CD8-positive, alpha-beta memory T cell (primary cell): ENCODE measurements at regions not wholly inside any gene's neighbourhood (a gene's known extent, or its start where the extent isn't known, plus 50 kb on each side); places are given as distances from the start of the nearest gene placed in this dataset.

Experiments
- CTCF ChIA-PET: fragments of 350-600 bp; sonication (Branson Sonifier 250); formaldehyde crosslinking; loops from one replicate; lab custom pipeline; 2021; ENCODE audit warnings: antibody characterized with exemption; lab: Charles Lee
- POLR2A ChIA-PET: fragments of 350-600 bp; sonication (Branson Sonifier 250); formaldehyde crosslinking; loops from one replicate; lab custom pipeline; 2021; ENCODE audit warnings: antibody characterized with exemption; lab: Charles Lee
- DNase-seq, 5 donors: peaks; one replicate each; pipeline versions ENCODE4 v3.0.0 to v3.0.0-alpha.2; 2020 to 2022; ENCODE audit warnings: mixed read lengths in 1 of 5
- H3K27ac ChIP-seq: one replicate; pipeline ENCODE4 v1.7.0; 2013; ENCODE audit warnings: low read depth, mild to moderate bottlenecking, low read length, moderate library complexity
- H3K27me3 ChIP-seq: 2 replicates; pipeline ENCODE4 v1.7.0; 2013; ENCODE audit warnings: low read length, mild to moderate bottlenecking; ENCODE audit not compliant: insufficient read depth, poor library complexity, severe bottlenecking
- H3K36me3 ChIP-seq: 2 replicates; pipeline ENCODE4 v1.7.0; 2013; ENCODE audit warnings: mild to moderate bottlenecking, low read length, moderate library complexity; ENCODE audit not compliant: insufficient read depth
- H3K4me1 ChIP-seq: 2 replicates; pipeline ENCODE4 v1.7.0; 2013; ENCODE audit warnings: mild to moderate bottlenecking, low read length, moderate library complexity; ENCODE audit not compliant: insufficient read depth
- H3K4me3 ChIP-seq: 2 replicates; pipeline ENCODE4 v1.7.0; 2013; ENCODE audit warnings: mild to moderate bottlenecking, low read length
- H3K9me3 ChIP-seq: 2 replicates; pipeline ENCODE4 v1.7.0; 2013; ENCODE audit warnings: mild to moderate bottlenecking, low read length
- H3K27ac Mint-ChIP-seq, 8 donors: one replicate each; pipeline ENCODE4 v1.8.0; 2020 to 2021; ENCODE audit warnings: mixed read lengths in 8 of 8, mild to moderate bottlenecking in 6 of 8, inconsistent platforms in 3 of 8, moderate library complexity in 3 of 8
- H3K27me3 Mint-ChIP-seq, 2 donors: one replicate each; pipeline ENCODE4 v1.8.0; 2020 to 2021; ENCODE audit warnings: mixed read lengths in 2 of 2, mild to moderate bottlenecking in 1 of 2, moderate library complexity in 1 of 2
- H3K36me3 Mint-ChIP-seq, 3 donors: one replicate each; pipeline ENCODE4 v1.8.0; 2020 to 2021; ENCODE audit warnings: mixed read lengths in 3 of 3, inconsistent platforms in 1 of 3, mild to moderate bottlenecking in 1 of 3
- H3K4me1 Mint-ChIP-seq, 3 donors: one replicate each; pipeline ENCODE4 v1.8.0; 2020 to 2021; ENCODE audit warnings: mixed read lengths in 3 of 3, inconsistent platforms in 1 of 3, mild to moderate bottlenecking in 1 of 3
- H3K4me3 Mint-ChIP-seq, 7 donors: one replicate each; pipeline ENCODE4 v1.8.0; 2020 to 2021; ENCODE audit warnings: mixed read lengths in 7 of 7, mild to moderate bottlenecking in 6 of 7, moderate library complexity in 4 of 7, inconsistent platforms in 2 of 7
- H3K9me3 Mint-ChIP-seq, 5 donors: one replicate each; pipeline ENCODE4 v1.8.0; 2020 to 2022; ENCODE audit warnings: mixed read lengths in 5 of 5, mild to moderate bottlenecking in 3 of 5, moderate library complexity in 2 of 5, inconsistent platforms in 1 of 5

- Histone ChIP-seq H3K9me3 (no peaks in the 10 kb centered on the region), H3K4me1 (no peaks in the 10 kb centered on the region), H3K36me3 (no peaks in the 10 kb centered on the region), H3K27ac (no peak overlapping the region), H3K27me3 (no peaks in the 10 kb centered on the region), H3K4me3 (no peak overlapping the region)
- Mint-ChIP-seq H3K27ac (no peak overlapping the region), H3K27me3 (no peaks in the 10 kb centered on the region), H3K4me1 (no peaks in the 10 kb centered on the region), H3K9me3 (peaks cover 0 to 25% (median 6%) of the 10 kb centered on the region in 5 donors), H3K4me3 (no peak overlapping the region), H3K36me3 (no peaks in the 10 kb centered on the region)
- POLR2A ChIA-PET, result no interaction called here
- CTCF ChIA-PET, result no interaction called here
- no peak for DNase-seq
These were observed 1024.8 kb downstream of the TSN start for GRCh38 chr2:122780251-122780650.

GRCh38 chr2:122794100-122794499 lies 1038.6 kb downstream of the TSN start:
- POLR2A ChIA-PET, result no interaction called here

GRCh38 chr2:122795763-122796162 lies 1040.3 kb downstream of the TSN start:
- Mint-ChIP-seq H3K4me1 (no peaks in the 10 kb centered on the region), H3K27me3 (no peaks in the 10 kb centered on the region), H3K9me3 (peaks cover 2 to 36% (median 11%) of the 10 kb centered on the region in 5 donors), H3K27ac (no peak overlapping the region), H3K4me3 (no peak overlapping the region), H3K36me3 (no peaks in the 10 kb centered on the region)
- Histone ChIP-seq H3K27me3 (no peaks in the 10 kb centered on the region), H3K36me3 (no peaks in the 10 kb centered on the region), H3K4me1 (no peaks in the 10 kb centered on the region), H3K4me3 (no peak overlapping the region), H3K9me3 (no peaks in the 10 kb centered on the region), H3K27ac (no peak overlapping the region)
- no peak for DNase-seq
- CTCF ChIA-PET, result no interaction called here
- POLR2A ChIA-PET, result no interaction called here

More at GRCh38 chr2:122794100-122794499, 1038.6 kb downstream of the TSN start:
- Mint-ChIP-seq H3K27me3 (no peaks in the 10 kb centered on the region), H3K4me1 (no peaks in the 10 kb centered on the region), H3K36me3 (no peaks in the 10 kb centered on the region), H3K9me3 (peaks cover 2 to 45% (median 11%) of the 10 kb centered on the region in 5 donors), H3K4me3 (no peak overlapping the region), H3K27ac (no peak overlapping the region)
- Histone ChIP-seq H3K9me3 (no peaks in the 10 kb centered on the region), H3K4me1 (no peaks in the 10 kb centered on the region), H3K4me3 (no peak overlapping the region), H3K27ac (no peak overlapping the region), H3K27me3 (no peaks in the 10 kb centered on the region), H3K36me3 (no peaks in the 10 kb centered on the region)
- DNase-seq, result no peak
- CTCF ChIA-PET, result no interaction called here

DNA sequence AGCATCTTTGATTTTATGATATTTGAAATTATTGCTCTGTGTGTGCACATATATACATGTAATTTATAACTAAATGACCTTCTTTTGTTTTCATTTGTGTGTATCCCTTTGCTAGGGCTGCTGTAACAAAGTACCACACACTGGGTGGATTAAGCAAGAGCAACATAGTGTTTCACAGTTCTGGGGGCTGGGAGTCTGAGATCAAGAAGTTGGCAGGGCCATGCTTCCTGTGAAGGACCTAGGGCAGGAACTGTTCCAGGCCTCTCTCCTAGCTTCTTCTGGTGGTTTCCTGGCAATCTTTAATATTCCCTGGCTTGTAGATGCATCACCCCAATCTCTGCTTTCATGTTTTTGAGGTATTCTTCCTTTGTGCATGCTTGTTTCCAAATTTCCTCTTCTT lies 1043.9 kb downstream of the TSN start:
- no peak overlapping the region for H3K4me3 Mint-ChIP-seq
- no peaks in the 10 kb centered on the region for H3K27me3 Mint-ChIP-seq
- no peaks in the 10 kb centered on the region for H3K4me1 Mint-ChIP-seq
- H3K36me3 Mint-ChIP-seq, result peaks cover 0 to 1% (median 0%) of the 10 kb centered on the region in 3 donors
- H3K36me3 ChIP-seq, result no peaks in the 10 kb centered on the region
- H3K9me3 ChIP-seq, result no peaks in the 10 kb centered on the region
- no peak overlapping the region for H3K4me3 ChIP-seq
- H3K4me1 ChIP-seq, result no peaks in the 10 kb centered on the region
- DNase-seq, result no peak
- H3K9me3 Mint-ChIP-seq, result peaks cover 4 to 24% (median 6%) of the 10 kb centered on the region in 5 donors
- CTCF ChIA-PET, result no interaction called here
- H3K27me3 ChIP-seq, result no peaks in the 10 kb centered on the region
- POLR2A ChIA-PET, result no interaction called here
- H3K27ac ChIP-seq, result no peak overlapping the region
- no peak overlapping the region for H3K27ac Mint-ChIP-seq

DNA sequence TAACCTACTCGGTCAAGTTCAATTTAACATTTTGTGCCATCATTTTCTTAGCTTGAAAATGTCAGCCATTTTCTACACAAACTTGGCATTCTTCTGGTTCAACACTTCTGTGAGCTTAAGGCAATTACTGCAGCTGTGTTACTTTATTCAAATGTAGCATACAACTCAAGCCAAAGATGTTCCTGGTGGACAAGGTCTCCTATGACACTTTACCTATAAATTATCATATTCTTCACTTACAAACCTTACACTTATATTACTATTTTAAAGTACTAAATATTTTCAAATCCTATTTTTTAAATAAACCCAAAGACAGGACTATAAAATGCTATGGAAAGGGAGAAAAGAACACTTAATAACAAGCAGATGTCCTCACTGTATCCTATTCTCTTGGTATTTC lies 1045.3 kb downstream of the TSN start:
- Mint-ChIP-seq H3K9me3 (peaks cover 2 to 21% (median 5%) of the 10 kb centered on the region in 5 donors), H3K27me3 (no peaks in the 10 kb centered on the region), H3K4me1 (no peaks in the 10 kb centered on the region), H3K36me3 (peaks cover 0 to 1% (median 0%) of the 10 kb centered on the region in 3 donors), H3K4me3 (no peak overlapping the region), H3K27ac (no peak overlapping the region)
- H3K27ac ChIP-seq, result no peak overlapping the region
- H3K4me3 ChIP-seq, result no peak overlapping the region
- CTCF ChIA-PET, result no interaction called here
- H3K4me1 ChIP-seq, result no peaks in the 10 kb centered on the region
- DNase-seq, result no peak
- H3K9me3 ChIP-seq, result no peaks in the 10 kb centered on the region
- no peaks in the 10 kb centered on the region for H3K27me3 ChIP-seq
- H3K36me3 ChIP-seq, result no peaks in the 10 kb centered on the region
- POLR2A ChIA-PET, result no interaction called here

DNA sequence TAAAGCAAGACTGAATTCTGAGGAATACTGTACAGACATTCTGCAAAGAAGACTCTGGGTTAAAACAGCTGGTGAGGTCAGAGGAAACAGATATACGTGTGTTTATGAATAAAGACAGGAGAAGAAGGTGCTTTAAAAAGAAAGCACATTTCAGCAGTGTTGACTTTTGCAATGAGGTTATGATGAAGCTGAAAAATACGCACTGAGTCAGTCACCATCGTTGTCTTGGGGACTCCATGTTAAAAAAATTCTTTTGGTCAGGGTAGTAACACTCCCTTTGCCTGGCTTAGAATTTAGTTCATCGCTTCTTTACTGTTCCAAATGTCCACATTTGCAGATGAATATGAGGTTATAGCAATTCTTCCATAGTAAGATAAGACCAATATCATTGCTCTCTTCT lies 1049.0 kb downstream of the TSN start:
- Histone ChIP-seq H3K27me3 (no peaks in the 10 kb centered on the region), H3K9me3 (no peaks in the 10 kb centered on the region), H3K27ac (no peak overlapping the region), H3K36me3 (no peaks in the 10 kb centered on the region), H3K4me1 (no peaks in the 10 kb centered on the region), H3K4me3 (no peak overlapping the region)
- Mint-ChIP-seq H3K27ac (no peak overlapping the region), H3K9me3 (peaks cover 4 to 14% (median 13%) of the 10 kb centered on the region in 5 donors), H3K36me3 (peaks cover 0 to 1% (median 0%) of the 10 kb centered on the region in 3 donors), H3K27me3 (no peaks in the 10 kb centered on the region), H3K4me3 (no peak overlapping the region), H3K4me1 (no peaks in the 10 kb centered on the region)
- DNase-seq, result no peak
- ChIA-PET POLR2A (no interaction called here), CTCF (no interaction called here)

GRCh38 chr2:122805346-122805745 lies 1049.9 kb downstream of the TSN start:
- no peak overlapping the region for H3K4me3 Mint-ChIP-seq
- H3K4me1 Mint-ChIP-seq, result no peaks in the 10 kb centered on the region
- ChIA-PET CTCF (no interaction called here), POLR2A (no interaction called here)
- Histone ChIP-seq H3K9me3 (no peaks in the 10 kb centered on the region), H3K27me3 (no peaks in the 10 kb centered on the region), H3K27ac (no peak overlapping the region), H3K4me1 (no peaks in the 10 kb centered on the region), H3K4me3 (no peak overlapping the region), H3K36me3 (no peaks in the 10 kb centered on the region)
- peaks cover 4 to 23% (median 13%) of the 10 kb centered on the region in 5 donors for H3K9me3 Mint-ChIP-seq
- H3K27ac Mint-ChIP-seq, result no peak overlapping the region
- peaks cover 0 to 1% (median 0%) of the 10 kb centered on the region in 3 donors for H3K36me3 Mint-ChIP-seq
- no peak for DNase-seq
- no peaks in the 10 kb centered on the region for H3K27me3 Mint-ChIP-seq

DNA sequence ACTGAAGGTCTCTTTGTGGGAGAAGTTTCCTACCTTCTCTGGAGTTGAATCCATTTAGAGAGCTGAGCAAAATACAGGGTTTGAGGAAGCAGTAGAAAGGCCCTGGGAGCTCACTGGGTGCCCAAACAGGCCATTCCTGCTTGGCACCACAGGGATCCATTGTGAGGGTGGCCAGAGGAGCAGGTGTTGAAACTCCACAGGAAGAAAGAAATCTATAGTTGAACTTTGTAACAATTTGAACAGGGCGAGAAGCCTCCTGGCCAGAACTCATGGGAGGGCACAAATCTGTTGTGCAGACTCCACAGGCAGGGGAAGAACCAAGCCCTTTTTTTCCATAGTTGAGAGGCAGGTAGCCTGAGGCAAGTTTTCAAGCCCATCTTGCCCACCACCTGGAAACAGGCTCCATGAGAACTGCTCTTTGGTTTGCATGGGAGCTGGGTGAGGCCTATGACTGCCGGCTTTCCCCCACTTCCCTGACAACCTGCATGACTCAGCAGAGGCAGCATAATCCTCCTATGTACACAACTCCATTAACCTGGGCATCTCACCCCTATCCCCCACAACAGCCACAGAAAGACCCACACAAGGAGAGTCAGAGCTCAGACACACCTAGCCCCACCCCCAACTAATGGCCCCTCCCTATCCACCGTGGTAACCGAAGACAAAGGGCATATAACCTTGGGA lies 1053.0 kb downstream of the TSN start:
- Mint-ChIP-seq H3K9me3 (peaks cover 7 to 32% (median 23%) of the 10 kb centered on the region in 5 donors), H3K36me3 (no peaks in the 10 kb centered on the region), H3K27me3 (no peaks in the 10 kb centered on the region), H3K4me3 (no peak overlapping the region), H3K4me1 (no peaks in the 10 kb centered on the region), H3K27ac (peak overlapping the region in 1 of 8 donors; percentile 46)
- no peaks in the 10 kb centered on the region for H3K9me3 ChIP-seq
- H3K27me3 ChIP-seq, result no peaks in the 10 kb centered on the region
- no peaks in the 10 kb centered on the region for H3K4me1 ChIP-seq
- DNase-seq, result no peak
- ChIA-PET CTCF (no interaction called here), POLR2A (no interaction called here)
- H3K36me3 ChIP-seq, result no peaks in the 10 kb centered on the region
- no peak overlapping the region for H3K4me3 ChIP-seq
- no peak overlapping the region for H3K27ac ChIP-seq
